Keratinocyte (primary cell): ENCODE measurements at regions not wholly inside any gene's neighbourhood (a gene's known extent, or its start where the extent isn't known, plus 50 kb on each side); places are given as distances from the start of the nearest gene placed in this dataset.

Experiments
- DNase-seq: peaks from one replicate; pipeline ENCODE4 v3.0.0-alpha.2; 2011; ENCODE audit warnings: low read depth, missing footprints, low spot score
- FAIRE-seq: peaks from 2 replicates; lab custom pipeline; 2011; peaks lifted over from hg19 to GRCh38; lab: Jason Lieb, UNC
- H2AFZ ChIP-seq: 2 replicates; pipeline ENCODE4 v1.6.0; 2012; ENCODE audit warnings: low read length, control low read depth, inconsistent platforms; ENCODE audit not compliant: control insufficient read depth
- H3K27ac ChIP-seq: 2 replicates; pipeline ENCODE4 v1.5.1; 2011; ENCODE audit warnings: low read length; ENCODE audit not compliant: control insufficient read depth, insufficient read depth
- H3K27me3 ChIP-seq: 3 replicates; pipeline ENCODE4 v1.6.0; 2011; ENCODE audit warnings: low read length; ENCODE audit not compliant: control insufficient read depth, insufficient read depth; ENCODE audit errors: extremely low read depth
- H3K36me3 ChIP-seq, 2 experiments: 2 replicates in 1 of 2; 3 replicates in 1 of 2; pipeline ENCODE4 v1.5.1; 2011; ENCODE audit warnings: low read length in 2 of 2, mild to moderate bottlenecking in 1 of 2; ENCODE audit not compliant: control insufficient read depth in 2 of 2, insufficient read depth in 2 of 2; ENCODE audit errors: extremely low read depth in 1 of 2
- H3K4me1 ChIP-seq: 3 replicates; pipeline ENCODE4 v1.5.1; 2011; ENCODE audit warnings: low read length; ENCODE audit not compliant: control insufficient read depth, insufficient read depth; ENCODE audit errors: extremely low read depth
- H3K4me2 ChIP-seq: 3 replicates; pipeline ENCODE4 v1.6.0; 2011; ENCODE audit warnings: low read depth, low read length; ENCODE audit not compliant: control insufficient read depth, insufficient read depth; ENCODE audit errors: extremely low read depth
- H3K4me3 ChIP-seq, 3 experiments: fragments of 200-600 bp in 1 of 3; sonication (generic) in 1 of 3; 2 replicates in 2 of 3; 3 replicates in 1 of 3; pipeline ENCODE4 v1.5.1; 2011 to 2016; ENCODE audit warnings: low read length in 3 of 3, mild to moderate bottlenecking in 3 of 3, control low read depth in 2 of 3, inconsistent platforms in 1 of 3, low read depth in 1 of 3, mixed read lengths in 1 of 3, mixed run types in 1 of 3, moderate library complexity in 1 of 3; ENCODE audit not compliant: control insufficient read depth in 2 of 3, insufficient read depth in 2 of 3; ENCODE audit errors: extremely low read depth in 1 of 3
- H3K79me2 ChIP-seq: 2 replicates; pipeline ENCODE4 v1.6.0; 2012; ENCODE audit warnings: low read length; ENCODE audit not compliant: control insufficient read depth, insufficient read depth
- H3K9ac ChIP-seq: 3 replicates; pipeline ENCODE4 v1.6.0; 2011; ENCODE audit warnings: low read length; ENCODE audit not compliant: control insufficient read depth, insufficient read depth; ENCODE audit errors: extremely low read depth
- H3K9me1 ChIP-seq: 3 replicates; pipeline ENCODE4 v1.6.0; 2011; ENCODE audit warnings: low read length; ENCODE audit not compliant: control insufficient read depth, insufficient read depth; ENCODE audit errors: extremely low read depth
- H3K9me3 ChIP-seq: 2 replicates; pipeline ENCODE4 v1.5.1; 2012; ENCODE audit warnings: low read depth, low read length; ENCODE audit not compliant: control insufficient read depth
- H4K20me1 ChIP-seq: 3 replicates; pipeline ENCODE4 v1.6.0; 2011; ENCODE audit warnings: low read length; ENCODE audit not compliant: control insufficient read depth, insufficient read depth; ENCODE audit errors: extremely low read depth
- CTCF ChIP-seq, 3 experiments: IDR thresholded peaks in 1 of 3; conservative IDR thresholded peaks in 1 of 3; optimal IDR thresholded peaks in 1 of 3; 2 replicates in 2 of 3; 3 replicates in 1 of 3; pipeline versions ENCODE3 to v1.5.1; 2011; ENCODE audit warnings: low read length in 3 of 3, mild to moderate bottlenecking in 3 of 3, moderate library complexity in 2 of 3, control low read depth in 1 of 3, inconsistent platforms in 1 of 3; ENCODE audit not compliant: insufficient read depth in 2 of 3; ENCODE audit errors: extremely low read depth in 1 of 3
- EZH2 ChIP-seq: IDR thresholded peaks from one replicate; pipeline ENCODE4 v1.6.1; 2012; ENCODE audit warnings: inconsistent platforms, mild to moderate bottlenecking, low read length, moderate library complexity
- dilution Hi-C: fragments of 300-500 bp; cut with MboI; formaldehyde crosslinking; loops from one replicate; pipeline ENCODE4 v1.7.0; 2020; ENCODE audit warnings: low sequenced_read_pairs; ENCODE audit not compliant: extremely low pct_ligation_motif_present

GRCh38 chr10:111773950-111774349, 409.6 kb downstream of the GPAM start:
- H3K9me3 ChIP-seq: no peaks in the 10 kb centered on the region
- no peaks in the 10 kb centered on the region for H3K79me2 ChIP-seq
- no peak overlapping the region for H2AFZ ChIP-seq
- no peak for TF ChIP-seq CTCF (optimal IDR thresholded peaks at IDR 0.05 in 1 of 3, IDR thresholded peaks at IDR 0.05 in 1 of 3, conservative IDR thresholded peaks at IDR 0.05 in 1 of 3; ENCODE audit: extremely low read depth in 1 of 3, insufficient read depth in 2 of 3, low read length in 3 of 3)
- no peak for TF ChIP-seq EZH2
- H3K27ac ChIP-seq: no peak overlapping the region
- FAIRE-seq: no peak
- dilution Hi-C loops: loop anchor here (25.0 kb wide), 1 partner anchor 363 kb away; no protein-coding TSS in a partner anchor
- H3K9me1 ChIP-seq: no peaks in the 10 kb centered on the region
- H3K4me3 ChIP-seq: no peak overlapping the region
- no peak overlapping the region for H3K4me2 ChIP-seq
- no peaks in the 10 kb centered on the region for H4K20me1 ChIP-seq
- no peak overlapping the region for H3K9ac ChIP-seq
- H3K4me1 ChIP-seq: no peaks in the 10 kb centered on the region
- H3K27me3 ChIP-seq: no peaks in the 10 kb centered on the region
- H3K36me3 ChIP-seq: no peaks in the 10 kb centered on the region
- no peak for DNase-seq

GRCh38 chr10:111774486-111774885, 409.1 kb downstream of the GPAM start:
- no peaks in the 10 kb centered on the region for H3K9me1 ChIP-seq
- no peak overlapping the region for H3K4me3 ChIP-seq
- no peaks in the 10 kb centered on the region for H4K20me1 ChIP-seq
- no peaks in the 10 kb centered on the region for H3K36me3 ChIP-seq
- TF ChIP-seq CTCF (optimal IDR thresholded peaks at IDR 0.05 in 1 of 3, IDR thresholded peaks at IDR 0.05 in 1 of 3, conservative IDR thresholded peaks at IDR 0.05 in 1 of 3; ENCODE audit: extremely low read depth in 1 of 3, insufficient read depth in 2 of 3, low read length in 3 of 3): no peak
- no peak for TF ChIP-seq EZH2
- H3K4me1 ChIP-seq: no peaks in the 10 kb centered on the region
- no peaks in the 10 kb centered on the region for H3K27me3 ChIP-seq
- no peak for FAIRE-seq
- DNase-seq: no peak
- dilution Hi-C loops: loop anchor here (25.0 kb wide), 1 partner anchor 363 kb away; no protein-coding TSS in a partner anchor
- no peak overlapping the region for H3K27ac ChIP-seq
- no peak overlapping the region for H3K9ac ChIP-seq
- H3K9me3 ChIP-seq: no peaks in the 10 kb centered on the region
- no peaks in the 10 kb centered on the region for H3K79me2 ChIP-seq
- H3K4me2 ChIP-seq: no peak overlapping the region
- H2AFZ ChIP-seq: no peak overlapping the region
